Glomerular endothelial cell (primary cell): ENCODE measurements at regions not wholly inside any gene's neighbourhood (a gene's known extent, or its start where the extent isn't known, plus 50 kb on each side); places are given as distances from the start of the nearest gene placed in this dataset.
A peak's percentile ranks its signal among the peaks of the same experiment; 100 is the strongest.
"Not testable (repeated sequence)": the region's sequence is repeated elsewhere in the genome, so short reads cannot be mapped to it uniquely, and the experiment has no call there.

Experiments used
- DNase-seq: peaks from one replicate; pipeline ENCODE4 v3.0.0-alpha.2; 2011; ENCODE audit warnings: low read depth, low spot score; ENCODE audit errors: extremely low read depth

DNA sequence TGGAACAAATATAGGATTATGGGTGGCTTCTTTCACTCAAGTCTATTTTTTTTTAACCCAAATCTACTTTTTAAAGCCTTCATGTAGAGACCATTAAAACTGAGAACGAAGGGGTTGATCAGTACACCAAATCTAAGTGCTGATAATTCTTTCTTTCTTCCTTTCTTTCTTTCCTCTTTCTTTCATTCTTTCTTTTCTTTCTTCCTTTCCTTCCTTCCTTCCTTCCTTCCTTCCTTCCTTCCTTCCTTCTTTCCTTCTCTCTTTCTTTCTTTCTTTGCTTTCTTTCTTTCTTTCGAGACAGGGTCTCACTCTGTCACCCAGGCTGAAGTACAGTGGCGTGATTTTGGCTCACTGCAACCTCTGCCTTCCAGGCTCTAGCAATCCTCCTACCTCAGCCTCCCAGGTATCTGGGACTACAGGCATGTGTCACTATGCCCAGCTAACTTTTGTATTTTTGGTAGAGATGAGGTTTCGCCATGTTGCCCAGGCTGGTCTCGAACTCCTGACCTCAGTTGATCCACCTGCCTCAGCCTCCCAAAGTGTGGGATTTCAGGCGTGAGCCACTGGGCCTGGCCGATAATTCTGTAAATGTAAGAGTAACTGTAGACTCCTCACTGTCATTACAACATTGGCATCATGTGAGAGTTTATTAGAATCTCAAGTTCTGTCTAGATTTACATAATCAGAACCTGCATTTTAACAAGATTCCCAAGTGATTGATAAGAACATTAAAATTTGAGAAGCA, 236.4 kb downstream of the TFEC start:
- DNase-seq, result no peak

DNA sequence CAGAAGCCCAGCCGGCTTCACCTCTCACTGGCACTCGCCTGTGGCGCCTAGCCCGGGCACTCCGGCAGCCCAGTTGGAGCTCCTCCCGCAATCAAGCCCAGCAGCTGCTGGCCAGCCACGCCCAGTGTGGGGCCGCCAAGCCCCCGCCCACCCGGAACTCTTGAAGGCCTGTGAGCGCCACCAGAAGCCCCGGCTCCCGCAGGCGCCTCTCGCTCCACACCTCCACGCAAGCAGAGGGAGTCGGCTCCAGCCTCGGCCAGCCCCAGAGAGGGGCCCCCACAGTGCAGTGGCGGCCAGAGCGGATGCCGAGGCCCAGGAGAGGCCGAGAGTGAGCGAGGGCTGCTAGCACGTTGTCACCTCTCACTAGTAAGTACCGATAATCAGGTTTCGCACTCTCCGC, 240.7 kb downstream of the TFEC start:
- no peak for DNase-seq

GRCh38 chr7:115789473-115789872, 241.1 kb downstream of the TFEC start:
- DNase-seq, result not testable (repeated sequence)

- DNase-seq, result no peak
Observed at GRCh38 chr7:115782696-115783490, 247.7 kb downstream of the TFEC start.

GRCh38 chr7:115779561-115779960, 251.0 kb downstream of the TFEC start:
- DNase-seq, result no peak

- DNase-seq, result no peak
Observed at GRCh38 chr7:115775981-115776380, 254.6 kb downstream of the TFEC start.

GRCh38 chr7:115763347-115763746, 267.2 kb downstream of the TFEC start:
- no peak for DNase-seq

GRCh38 chr7:115758025-115758424, 272.5 kb downstream of the TFEC start:
- no peak for DNase-seq

DNA sequence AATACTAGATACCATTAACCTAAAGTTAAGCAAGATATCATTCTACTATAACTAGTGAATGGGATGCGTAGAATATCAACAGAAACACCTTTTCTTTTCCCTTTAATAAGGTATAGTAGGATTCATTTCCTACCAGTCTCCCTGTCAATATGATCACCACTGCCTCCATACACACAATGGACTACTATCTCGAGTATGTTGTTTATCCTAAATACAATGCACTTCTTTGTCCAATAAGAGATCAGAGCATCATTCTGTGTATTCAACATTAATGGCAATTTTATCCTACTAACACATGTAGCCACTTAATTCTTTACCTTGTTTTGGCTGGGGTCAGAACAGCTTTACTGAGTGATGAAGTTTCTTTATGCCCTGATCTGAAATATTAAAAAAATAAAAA, 276.3 kb downstream of the TFEC start:
- DNase-seq, result no peak

- DNase-seq, result no peak
Observed at GRCh38 chr7:115749924-115750323, 280.6 kb downstream of the TFEC start.

- no peak for DNase-seq
Observed at GRCh38 chr7:115748123-115748738, 282.3 kb downstream of the TFEC start.

DNA sequence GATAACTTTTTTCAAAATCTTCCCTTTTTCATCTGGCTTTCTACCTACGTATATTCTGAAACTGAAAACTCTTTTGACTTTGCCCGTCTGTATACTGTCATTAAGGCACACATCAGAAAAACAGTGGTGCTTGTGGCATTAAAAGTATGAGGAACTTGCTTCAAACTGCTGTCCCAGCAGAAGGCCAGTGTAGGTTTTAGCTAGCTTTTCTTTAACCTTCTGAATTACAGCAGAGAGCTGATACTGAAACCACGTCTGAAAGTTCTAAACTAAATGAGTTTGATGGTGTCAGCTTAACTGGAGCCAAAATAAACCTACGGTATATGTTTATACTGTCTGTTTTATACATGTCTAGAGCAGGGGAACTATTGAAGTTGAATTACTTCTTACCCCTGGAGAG, 283.4 kb downstream of the TFEC start:
- no peak for DNase-seq

DNA sequence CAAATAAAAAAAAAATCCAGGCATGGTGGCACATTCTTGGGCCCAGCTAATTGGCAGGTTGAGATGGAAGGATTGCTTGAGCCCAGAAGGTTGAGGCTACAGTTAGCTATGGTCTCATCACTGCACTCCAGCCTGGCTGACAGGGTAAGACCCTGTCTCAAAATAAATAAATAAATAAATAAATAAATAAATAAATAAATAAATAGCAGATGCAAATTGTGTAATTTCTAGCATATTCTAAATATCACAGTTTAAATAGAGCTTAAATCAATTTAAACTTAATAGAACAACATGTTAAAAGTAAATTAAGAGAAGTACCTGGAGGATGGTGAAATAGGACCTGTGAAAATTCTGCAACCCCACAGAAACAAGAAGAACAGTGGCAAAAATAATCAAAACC, 290.5 kb downstream of the TFEC start:
- no peak for DNase-seq

GRCh38 chr7:115734641-115735040, 295.9 kb downstream of the TFEC start:
- DNase-seq, result no peak

DNA sequence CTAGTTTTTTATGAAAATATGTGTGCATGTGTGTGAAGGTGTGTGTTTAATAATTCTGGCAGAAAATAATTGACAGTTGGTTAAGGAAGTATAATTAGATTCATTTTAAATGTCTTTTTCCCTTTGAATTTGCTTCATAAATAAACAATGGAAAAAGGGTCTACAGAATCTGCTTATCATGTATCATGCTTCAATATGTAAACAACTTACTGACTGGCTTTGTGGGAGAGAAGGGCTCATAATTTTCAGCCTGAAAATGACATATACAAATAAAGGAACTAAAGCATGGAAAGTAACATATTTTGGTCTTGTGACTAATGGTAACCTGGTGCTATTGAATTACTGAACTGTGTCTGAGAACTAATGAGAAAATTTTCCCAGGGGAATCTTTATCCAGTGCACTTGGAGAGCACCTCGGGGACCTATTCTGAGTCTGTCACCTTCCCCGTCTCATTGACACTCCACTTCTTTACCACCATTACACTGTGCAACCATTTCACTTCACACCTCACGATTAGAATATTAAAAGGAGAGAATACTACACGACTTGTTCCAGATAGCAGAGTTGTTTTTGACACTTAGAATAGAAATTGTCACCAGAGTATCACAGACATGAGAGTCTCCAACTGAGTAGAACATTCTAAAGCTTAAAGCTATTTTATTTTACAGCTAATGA, 298.6 kb downstream of the TFEC start:
- DNase-seq, result no peak

- DNase-seq, result no peak
Observed at GRCh38 chr7:115728518-115728917, 302.0 kb downstream of the TFEC start.

- DNase-seq, result peak; percentile 50
Observed at GRCh38 chr7:115724400-115725056, 306.0 kb downstream of the TFEC start.

GRCh38 chr7:115722302-115722977, 308.1 kb downstream of the TFEC start:
- no peak for DNase-seq

DNA sequence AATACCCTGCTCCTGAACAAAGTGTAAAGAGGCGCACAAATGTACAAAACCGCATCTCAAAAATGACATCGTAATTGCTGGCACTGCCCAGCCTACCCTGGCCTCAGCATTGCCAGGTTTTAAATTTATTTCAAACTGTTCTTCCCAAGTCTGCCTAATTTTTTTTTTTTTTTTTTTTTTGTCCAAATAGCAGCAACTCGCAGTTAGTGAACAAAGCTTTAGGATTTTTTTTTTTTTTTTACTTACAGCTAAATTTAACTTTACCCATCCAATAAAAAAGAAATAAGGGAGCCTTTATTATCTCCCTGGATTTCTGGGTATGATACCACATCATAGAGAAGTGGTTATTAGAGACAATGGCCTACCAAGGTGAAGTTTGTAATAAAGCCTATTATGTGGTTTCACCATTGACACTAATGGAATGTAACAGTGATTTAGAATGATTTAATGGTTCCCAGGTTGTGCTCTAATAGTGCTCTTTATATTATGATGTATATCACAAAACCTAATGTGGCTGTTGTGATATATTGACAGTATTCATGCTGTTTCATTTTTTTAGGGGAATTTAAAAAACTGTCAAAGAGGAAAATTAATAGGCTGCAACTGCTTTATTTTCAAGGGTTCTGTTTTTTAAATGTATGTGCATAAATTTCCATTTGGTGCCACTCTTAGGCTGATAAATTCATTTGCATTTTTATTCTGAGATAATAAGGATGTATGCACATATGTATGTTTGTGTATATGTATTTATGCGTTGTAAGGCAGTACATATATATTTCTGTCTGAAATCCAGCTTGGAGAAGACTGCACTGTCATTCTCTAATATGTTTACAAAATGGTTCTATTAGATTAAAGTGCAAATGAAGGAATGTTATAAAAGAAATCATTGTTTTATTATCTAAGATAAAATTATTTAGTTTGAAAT, 309.0 kb downstream of the TFEC start:
- no peak for DNase-seq
